HG02798 (cell line): ENCODE measurements at regions not wholly inside any gene's neighbourhood (a gene's known extent, or its start where the extent isn't known, plus 50 kb on each side); places are given as distances from the start of the nearest gene placed in this dataset.

Experiments
- ATAC-seq: cut with Tn5 transposase; IDR thresholded peaks from one replicate; pipeline ENCODE4 v1.9.1; 2021; ENCODE audit warnings: mild to moderate bottlenecking; ENCODE audit not compliant: unreplicated experiment, poor library complexity

- no peak for ATAC-seq
These were observed 738.4 kb downstream of the DHX35 start for GRCh38 chr20:39700528-39700927.

DNA sequence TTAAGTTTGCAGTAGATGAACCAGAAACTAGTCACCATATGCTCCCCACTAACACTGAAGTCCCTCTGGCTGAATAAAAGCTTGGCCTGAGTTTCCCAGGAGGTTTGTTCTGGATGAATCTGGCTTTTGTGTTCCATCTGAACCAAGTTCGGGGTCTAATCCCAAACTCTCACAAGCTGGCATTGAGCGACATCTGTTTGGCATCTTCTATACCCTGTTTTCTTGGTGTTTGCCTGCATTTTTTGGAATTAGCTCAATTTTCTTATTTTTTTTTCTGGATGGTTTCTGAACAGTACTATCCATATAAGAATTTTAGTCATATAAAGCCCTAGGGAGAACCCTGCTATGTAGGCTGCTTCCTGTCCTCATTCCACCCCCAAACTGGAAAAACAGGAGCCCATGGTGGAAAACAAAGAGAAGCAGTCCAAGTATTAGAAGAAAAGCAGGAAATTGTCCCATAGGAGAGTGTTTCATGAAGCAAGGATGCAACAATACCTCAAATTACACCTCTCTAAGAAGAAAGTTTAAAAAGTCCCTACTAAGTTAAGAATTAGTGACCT is 737.1 kb downstream of the DHX35 start:
- no peak for ATAC-seq

- ATAC-seq, result no peak
These were observed 736.6 kb downstream of the DHX35 start for GRCh38 chr20:39698752-39699151.

DNA sequence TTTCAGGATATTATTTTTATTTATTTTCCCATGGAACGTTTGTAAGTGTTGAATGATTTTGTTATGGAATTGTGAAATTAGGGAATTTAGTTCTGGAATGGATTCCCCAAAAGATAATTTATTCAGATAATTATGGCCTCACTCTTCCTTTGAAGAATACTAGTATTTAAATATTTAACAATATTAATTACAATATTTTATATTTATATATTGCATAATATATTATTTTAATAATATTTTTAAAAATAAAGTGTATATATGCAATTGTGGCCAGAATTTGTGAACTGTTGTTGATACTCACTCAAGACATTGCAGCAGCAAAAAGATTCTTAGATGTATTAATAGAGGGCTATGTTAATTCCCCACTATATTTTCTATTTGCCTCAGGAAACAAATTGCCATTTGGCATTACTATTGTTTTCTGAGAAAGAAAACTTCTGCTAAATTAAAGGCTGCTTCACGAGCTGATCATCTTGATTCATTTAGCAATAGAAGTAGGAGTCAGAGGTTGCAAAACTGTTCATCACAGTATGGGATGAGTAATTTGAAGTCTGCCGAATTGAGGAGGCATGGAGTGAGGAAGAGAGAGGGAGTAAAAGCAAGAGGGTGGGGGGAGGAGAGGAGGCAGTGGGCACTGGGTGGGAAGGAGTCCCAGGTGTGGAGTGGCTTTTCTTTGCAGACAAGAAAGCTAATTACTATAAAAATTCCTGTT is 729.2 kb downstream of the DHX35 start:
- ATAC-seq, result no peak

DNA sequence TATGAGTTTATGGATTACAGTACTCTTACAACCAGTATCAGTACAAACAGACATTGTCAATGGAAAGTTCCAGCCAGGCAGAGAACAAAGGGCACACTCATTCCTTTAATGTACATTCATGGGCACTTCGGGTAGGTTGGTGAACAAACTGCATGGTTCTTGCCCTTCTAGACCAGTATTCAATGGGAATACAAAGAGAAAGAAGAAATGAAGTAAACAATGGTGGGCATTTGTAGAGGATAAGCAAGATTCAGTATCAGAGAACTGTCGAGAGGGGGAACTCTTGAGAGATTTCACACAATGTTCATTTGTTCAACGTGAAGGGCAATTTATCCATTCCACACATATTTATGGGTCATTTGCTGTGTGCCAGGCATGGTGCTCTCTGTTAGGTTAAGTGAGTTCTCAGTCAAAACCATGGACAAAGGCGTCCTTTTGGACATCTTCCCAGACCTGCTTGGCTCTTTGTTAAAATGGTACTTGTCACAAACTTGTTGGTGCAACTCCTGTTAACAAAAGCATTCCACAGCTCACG is 714.8 kb downstream of the DHX35 start:
- no peak for ATAC-seq

- no peak for ATAC-seq
These were observed 714.1 kb downstream of the DHX35 start for GRCh38 chr20:39676241-39676640.

- no peak for ATAC-seq
These were observed 712.7 kb downstream of the DHX35 start for GRCh38 chr20:39674842-39675241.

GRCh38 chr20:39670988-39671387 is 708.8 kb downstream of the DHX35 start:
- ATAC-seq, result no peak

DNA sequence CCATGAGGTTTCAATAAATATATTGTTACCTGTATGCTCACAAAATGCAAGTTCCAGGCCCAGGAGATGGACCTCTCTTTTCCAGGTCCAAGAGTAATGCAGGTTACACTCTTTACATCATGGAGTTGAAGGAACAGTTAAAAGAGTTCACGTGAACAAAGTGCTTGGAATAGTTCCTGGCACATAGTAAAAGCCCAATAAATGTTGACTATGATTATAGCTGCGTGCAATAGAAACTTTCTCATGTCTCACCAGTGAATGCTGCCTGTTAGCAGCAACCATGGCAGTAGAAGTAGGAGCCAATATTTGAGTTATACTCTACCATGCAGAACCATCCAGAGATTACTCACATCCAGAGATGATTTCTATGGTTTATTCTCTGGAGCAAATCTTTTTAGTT is 707.5 kb downstream of the DHX35 start:
- ATAC-seq, result no peak

DNA sequence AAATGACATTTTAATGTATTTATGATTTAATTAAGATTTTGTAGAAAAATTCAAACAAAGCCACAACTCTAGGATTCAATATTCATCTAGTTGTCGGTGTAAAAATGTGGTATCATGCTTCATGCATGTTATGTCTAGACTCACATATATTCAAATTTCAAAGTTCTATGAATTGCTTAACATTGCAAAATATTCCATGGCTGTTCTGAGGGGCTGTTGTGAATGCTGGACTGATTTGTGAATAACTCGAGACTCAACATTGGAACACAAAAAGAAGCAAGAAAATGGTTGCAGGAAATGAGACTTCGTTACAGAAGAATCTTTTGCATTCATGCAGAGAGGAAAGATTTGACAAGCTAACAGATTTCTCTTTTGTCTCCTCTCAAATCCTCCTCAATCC is 705.9 kb downstream of the DHX35 start:
- ATAC-seq, result no peak

- ATAC-seq, result no peak
These were observed 699.7 kb downstream of the DHX35 start for GRCh38 chr20:39661833-39662232.

- ATAC-seq, result no peak
These were observed 698.8 kb downstream of the DHX35 start for GRCh38 chr20:39660965-39661364.

- ATAC-seq, result no peak
These were observed 698.1 kb downstream of the DHX35 start for GRCh38 chr20:39660226-39660625.

DNA sequence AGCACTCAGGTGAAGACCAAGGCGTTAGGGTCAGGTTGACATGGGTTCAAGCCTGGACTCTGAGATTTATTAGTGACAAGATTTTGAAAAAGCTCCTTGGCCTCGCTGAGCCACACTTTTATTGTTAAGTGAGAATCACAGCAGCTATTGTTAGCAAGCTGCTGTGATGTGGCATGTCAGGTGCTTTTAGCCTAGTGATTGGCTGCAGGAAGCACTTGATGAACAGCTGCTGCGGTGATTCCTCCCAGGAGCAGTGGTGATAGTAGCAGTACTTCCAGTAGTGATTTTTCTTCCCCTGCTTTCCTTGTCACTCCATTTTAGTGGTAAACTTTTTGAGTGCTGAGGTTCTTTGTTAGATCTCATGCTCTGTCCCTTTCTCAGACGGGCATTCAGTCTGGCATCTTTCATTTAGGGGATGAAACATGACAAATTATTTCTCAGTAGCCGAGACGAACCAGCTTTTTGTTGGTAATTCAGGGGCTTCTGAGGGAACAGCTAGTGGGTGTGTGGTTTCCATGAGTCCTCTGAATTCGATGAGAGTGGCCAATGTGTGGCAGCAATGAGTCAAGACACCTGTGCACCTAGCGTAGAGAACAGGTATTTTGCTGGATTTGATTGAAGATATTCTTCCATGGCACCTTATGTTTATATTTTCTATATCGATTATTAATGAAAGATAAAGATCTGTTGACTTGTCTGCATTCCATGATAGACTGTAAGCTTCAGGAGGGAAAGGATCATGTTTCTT is 696.7 kb downstream of the DHX35 start:
- no peak for ATAC-seq

DNA sequence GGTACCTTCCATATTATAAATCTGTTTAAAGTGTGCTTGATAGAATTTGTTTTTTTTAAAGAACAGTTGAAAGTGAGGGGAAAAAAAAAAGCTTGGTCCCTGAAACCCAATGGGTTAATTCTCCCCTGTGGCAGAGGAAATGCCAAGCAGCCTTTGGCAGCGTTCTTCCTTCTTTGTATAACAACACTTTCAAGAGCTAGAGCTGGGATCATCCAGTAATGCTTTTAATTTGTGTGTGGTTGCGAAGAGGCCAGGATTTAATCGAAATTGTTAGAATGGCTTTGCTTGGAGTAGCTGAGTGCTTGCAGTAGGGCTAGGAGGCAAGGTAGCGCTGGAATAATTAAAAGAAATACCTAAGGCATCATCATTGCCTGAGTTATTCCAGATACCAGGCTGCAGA is 692.0 kb downstream of the DHX35 start:
- no peak for ATAC-seq

- no peak for ATAC-seq
These were observed 689.6 kb downstream of the DHX35 start for GRCh38 chr20:39651645-39652325.

DNA sequence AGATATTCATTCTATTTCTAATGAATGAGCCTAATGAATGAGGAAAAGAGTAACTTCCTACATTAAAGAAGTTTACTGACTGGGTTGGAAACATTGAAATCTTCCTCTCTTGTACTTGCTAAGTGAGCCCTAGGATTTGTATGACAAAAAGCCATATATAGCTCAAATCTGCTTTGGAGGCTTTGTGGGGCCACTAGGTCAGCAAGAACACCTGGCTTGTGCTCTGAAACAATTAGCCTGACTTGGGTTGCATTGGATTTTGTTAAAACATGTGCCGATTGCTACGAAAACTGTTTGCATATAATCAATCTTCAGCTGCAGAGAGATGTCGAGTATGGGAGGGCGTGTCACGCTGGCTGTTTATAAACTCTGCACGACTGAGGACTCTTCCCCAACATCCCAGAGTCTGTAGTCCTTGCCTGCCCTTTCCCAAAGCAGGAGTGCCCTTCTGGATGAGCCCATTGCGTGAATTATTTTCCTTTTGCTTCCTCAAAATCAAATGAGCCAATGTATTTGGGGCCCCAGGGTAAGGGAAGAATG is 684.8 kb downstream of the DHX35 start:
- no peak for ATAC-seq

DNA sequence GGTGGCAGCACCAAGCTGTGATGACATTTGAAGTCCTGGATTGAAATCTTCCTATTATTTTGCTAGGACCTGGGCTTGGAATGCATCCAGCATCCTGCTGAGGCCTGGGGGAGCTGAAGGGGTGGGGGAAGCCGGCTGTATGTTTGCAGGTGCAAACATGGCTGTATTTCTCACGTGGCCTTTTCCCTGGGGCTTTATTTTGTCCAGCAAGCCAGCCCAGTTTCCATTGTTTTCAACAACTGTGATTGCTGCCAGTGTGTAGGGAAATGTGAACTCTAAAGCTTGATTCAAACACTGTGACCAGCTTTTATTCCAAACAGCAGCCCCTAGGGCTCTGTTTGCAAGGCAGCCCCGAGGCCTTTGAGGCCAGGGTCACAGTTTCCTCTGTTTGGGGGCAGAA is 683.0 kb downstream of the DHX35 start:
- no peak for ATAC-seq

DNA sequence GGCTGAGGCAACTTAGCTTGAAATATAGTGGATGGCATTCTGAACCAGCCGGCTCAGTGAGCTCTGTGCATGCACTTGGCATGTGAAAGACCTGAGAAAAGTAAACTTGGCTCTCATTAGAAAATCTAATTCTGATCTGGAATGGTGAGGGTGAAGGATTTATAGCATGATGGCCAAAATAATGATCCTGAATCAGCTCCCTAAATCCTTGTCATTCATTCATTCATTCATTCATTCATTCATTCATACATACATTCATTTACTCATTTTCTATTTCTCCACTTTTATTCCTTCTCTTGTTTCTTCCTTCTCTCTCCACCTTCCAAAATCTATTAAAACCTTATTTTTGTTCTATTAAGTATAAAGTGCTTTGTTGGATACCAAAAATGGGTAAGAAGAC is 681.1 kb downstream of the DHX35 start:
- no peak for ATAC-seq

DNA sequence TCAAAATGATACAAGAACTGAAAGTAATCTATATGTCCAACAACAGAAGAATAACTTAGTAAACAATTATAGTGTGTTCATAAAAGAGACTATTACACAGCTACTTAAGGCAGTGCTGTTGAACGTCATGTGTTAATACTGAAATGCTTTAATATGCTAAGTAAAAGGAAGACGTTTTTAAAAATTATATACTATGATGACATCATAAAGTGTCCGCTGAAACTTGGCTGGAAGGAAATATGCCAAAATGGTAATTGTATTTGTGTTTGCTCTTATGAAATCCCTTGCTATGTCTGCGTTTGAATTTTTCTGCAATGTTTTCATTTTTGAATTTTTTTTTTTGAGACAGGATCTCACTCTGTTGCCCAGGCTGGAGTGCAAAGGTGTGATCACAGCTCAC is 679.3 kb downstream of the DHX35 start:
- ATAC-seq, result no peak

GRCh38 chr20:39640147-39640546 is 678.0 kb downstream of the DHX35 start:
- ATAC-seq, result no peak
